ENCODE measurements at regions not wholly inside any gene's neighbourhood (a gene's known extent, or its start where the extent isn't known, plus 50 kb on each side); places are given as distances from the start of the nearest gene placed in this dataset.

DNA sequence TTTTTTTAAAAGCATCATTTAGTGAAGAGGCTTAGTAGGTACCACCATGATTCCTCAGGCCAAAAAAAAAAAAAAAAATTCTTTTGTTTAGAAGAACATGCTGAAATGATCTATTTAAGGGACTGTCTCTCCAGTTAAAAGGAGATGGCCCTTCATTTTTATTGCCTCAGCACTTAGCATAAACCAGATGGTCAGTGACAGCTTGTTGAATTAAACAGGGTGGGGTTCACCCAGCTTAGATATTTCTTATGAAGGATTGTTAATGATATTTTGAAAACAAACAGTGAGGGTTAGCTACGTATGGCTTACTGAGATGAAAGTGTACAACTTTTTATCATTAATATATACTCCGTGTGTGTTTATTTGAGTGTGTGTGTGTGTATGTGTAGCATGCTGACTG, 203.7 kb downstream of the FAM181B start:
- TF ChIP-seq TAF1 (IDR thresholded peaks at IDR 0.05; ENCODE audit: low read depth) (no peak), CREB1 (IDR thresholded peaks at IDR 0.05; ENCODE audit: low read depth) (no peak), RAD21 (IDR thresholded peaks at IDR 0.05; ENCODE audit: low read depth) (no peak), EGR1 (IDR thresholded peaks at IDR 0.05) (no peak), CEBPB (IDR thresholded peaks at IDR 0.05) (no peak), YY1 (IDR thresholded peaks at IDR 0.05; ENCODE audit: low read depth) (no peak), TEAD4 (IDR thresholded peaks at IDR 0.05) (no peak), TCF12 (IDR thresholded peaks at IDR 0.05; ENCODE audit: low read depth) (no peak)

DNA sequence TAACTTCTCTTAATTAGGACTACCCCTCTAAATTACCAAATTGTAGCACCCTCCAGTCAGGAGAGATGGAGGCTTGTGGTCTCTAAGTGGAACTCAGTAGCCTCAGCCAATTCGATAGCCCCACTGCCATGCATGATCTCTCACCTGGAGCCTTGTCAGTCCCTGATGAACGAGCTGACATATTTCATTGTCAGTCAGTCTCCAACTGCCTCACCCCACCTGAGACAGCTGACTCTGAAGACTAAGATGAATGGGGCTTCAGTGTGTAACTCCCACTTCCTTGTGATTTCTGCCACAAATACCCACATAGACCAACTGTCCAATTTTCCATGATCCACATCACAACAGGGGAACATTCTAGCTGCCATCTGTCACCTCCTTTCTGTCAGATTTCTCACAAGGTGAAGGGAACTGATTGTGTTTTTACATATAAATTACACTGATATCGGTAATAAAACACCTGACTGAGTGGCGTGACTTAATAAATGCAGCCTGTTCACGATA, 206.5 kb downstream of the FAM181B start:
- no peak for TF ChIP-seq ZBTB7A (IDR thresholded peaks at IDR 0.05; ENCODE audit: low read depth)
- TF ChIP-seq FOXM1 (IDR thresholded peaks at IDR 0.05; ENCODE audit: borderline replicate concordance, low read depth), result no peak
- no peak for TF ChIP-seq CEBPB (IDR thresholded peaks at IDR 0.05)
- no peak for TF ChIP-seq TAF1 (IDR thresholded peaks at IDR 0.05; ENCODE audit: low read depth)
- TF ChIP-seq YY1 (IDR thresholded peaks at IDR 0.05; ENCODE audit: low read depth), result no peak

DNA sequence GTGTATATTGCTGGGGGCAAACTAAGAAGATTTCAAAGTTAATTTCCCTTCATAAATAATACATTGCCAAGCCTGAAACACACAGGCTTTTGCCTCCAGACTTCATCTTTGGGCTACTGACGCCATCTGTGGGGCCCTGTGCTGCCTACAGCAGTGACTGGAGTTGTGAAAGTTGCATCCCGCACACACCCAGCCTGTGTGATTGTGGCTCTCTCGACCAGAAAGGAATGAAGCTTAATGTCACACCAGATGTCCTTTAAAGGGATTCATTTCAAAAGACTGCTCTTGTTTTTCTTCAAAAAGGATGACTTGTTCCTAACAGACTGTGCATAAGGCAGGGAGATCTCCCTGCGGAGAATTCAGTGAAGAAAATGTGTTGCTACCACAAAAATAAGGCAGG, 210.5 kb downstream of the FAM181B start:
- TF ChIP-seq ZBTB7A (IDR thresholded peaks at IDR 0.05; ENCODE audit: low read depth) (no peak), EP300 (IDR thresholded peaks at IDR 0.05; ENCODE audit: borderline replicate concordance) (no peak), FOXM1 (IDR thresholded peaks at IDR 0.05; ENCODE audit: borderline replicate concordance, low read depth) (no peak), YY1 (IDR thresholded peaks at IDR 0.05; ENCODE audit: low read depth) (no peak), CEBPB (IDR thresholded peaks at IDR 0.05) (no peak)
- TF ChIP-seq, protein P1, sequence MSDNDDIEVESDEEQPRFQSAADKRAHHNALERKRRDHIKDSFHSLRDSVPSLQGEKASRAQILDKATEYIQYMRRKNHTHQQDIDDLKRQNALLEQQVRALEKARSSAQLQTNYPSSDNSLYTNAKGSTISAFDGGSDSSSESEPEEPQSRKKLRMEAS (IDR thresholded peaks at IDR 0.05), result no peak
- TF ChIP-seq, protein P2, sequence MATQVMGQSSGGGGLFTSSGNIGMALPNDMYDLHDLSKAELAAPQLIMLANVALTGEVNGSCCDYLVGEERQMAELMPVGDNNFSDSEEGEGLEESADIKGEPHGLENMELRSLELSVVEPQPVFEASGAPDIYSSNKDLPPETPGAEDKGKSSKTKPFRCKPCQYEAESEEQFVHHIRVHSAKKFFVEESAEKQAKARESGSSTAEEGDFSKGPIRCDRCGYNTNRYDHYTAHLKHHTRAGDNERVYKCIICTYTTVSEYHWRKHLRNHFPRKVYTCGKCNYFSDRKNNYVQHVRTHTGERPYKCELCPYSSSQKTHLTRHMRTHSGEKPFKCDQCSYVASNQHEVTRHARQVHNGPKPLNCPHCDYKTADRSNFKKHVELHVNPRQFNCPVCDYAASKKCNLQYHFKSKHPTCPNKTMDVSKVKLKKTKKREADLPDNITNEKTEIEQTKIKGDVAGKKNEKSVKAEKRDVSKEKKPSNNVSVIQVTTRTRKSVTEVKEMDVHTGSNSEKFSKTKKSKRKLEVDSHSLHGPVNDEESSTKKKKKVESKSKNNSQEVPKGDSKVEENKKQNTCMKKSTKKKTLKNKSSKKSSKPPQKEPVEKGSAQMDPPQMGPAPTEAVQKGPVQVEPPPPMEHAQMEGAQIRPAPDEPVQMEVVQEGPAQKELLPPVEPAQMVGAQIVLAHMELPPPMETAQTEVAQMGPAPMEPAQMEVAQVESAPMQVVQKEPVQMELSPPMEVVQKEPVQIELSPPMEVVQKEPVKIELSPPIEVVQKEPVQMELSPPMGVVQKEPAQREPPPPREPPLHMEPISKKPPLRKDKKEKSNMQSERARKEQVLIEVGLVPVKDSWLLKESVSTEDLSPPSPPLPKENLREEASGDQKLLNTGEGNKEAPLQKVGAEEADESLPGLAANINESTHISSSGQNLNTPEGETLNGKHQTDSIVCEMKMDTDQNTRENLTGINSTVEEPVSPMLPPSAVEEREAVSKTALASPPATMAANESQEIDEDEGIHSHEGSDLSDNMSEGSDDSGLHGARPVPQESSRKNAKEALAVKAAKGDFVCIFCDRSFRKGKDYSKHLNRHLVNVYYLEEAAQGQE (IDR thresholded peaks at IDR 0.05; ENCODE audit: low read depth), result no peak

DNA sequence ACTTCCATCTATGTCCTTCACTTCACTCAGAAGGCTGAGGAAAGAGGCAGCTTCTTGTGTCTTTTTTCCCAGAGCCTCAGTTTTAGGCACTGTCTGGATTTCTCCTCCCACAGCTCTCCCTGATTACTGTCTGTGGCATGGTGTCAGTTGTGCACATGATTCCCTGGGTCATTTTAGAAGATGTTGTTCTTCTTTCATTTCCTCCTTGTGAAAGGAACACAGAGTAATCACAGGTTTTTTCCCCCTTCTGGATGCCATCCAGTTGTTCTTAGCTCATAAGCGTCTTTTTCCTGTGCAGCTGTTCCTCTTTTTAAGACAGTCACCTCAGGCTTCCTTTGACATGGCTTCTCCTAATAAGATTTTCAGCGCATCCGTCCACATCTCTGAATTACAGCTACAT, 212.2 kb downstream of the FAM181B start:
- TF ChIP-seq TAF1 (IDR thresholded peaks at IDR 0.05; ENCODE audit: low read depth) (no peak), RAD21 (IDR thresholded peaks at IDR 0.05; ENCODE audit: low read depth) (no peak), ZBTB7A (IDR thresholded peaks at IDR 0.05; ENCODE audit: low read depth) (no peak)

DNA sequence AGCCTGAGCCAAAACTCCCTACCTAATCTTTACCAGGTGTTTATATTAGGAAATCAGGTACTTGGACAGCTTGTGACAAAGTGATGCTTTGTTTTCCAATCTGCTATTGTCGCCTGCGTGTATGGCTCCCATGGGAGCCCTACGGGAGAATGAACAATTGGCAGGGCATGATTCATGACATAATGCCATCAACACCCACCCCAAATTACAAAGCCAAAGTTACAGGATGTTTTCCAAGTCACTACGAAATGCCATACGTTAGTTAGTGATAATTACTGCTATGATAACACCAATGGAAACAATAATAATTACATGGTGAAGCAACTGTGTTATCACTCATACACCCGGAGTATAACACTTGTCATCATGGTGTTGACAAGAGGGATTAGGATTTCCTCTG, 226.4 kb downstream of the FAM181B start:
- TF ChIP-seq CEBPB (IDR thresholded peaks at IDR 0.05) (no peak), TAF1 (IDR thresholded peaks at IDR 0.05; ENCODE audit: low read depth) (no peak), FOXM1 (IDR thresholded peaks at IDR 0.05; ENCODE audit: borderline replicate concordance, low read depth) (no peak), CREB1 (IDR thresholded peaks at IDR 0.05; ENCODE audit: low read depth) (no peak), ZBTB7A (IDR thresholded peaks at IDR 0.05; ENCODE audit: low read depth) (no peak)

DNA sequence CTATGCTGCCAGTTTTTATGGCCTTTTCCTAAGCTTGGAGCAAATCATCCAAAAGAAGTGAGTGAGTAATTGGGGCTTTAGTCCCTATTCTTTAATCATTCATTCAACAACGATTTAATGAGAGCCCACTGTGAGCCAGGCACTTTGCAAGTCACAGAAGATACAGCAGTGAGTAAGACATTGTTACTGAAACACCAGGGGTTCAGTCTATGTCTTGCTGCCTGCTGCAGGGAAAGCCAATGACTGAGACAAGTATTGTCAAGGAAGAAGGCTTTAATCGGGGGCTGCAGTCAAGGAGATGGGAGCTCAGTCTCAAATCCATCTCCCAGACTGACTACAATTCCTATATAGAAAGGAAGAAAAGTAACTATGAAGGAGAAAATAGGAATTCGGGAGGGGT, 228.3 kb downstream of the FAM181B start:
- TF ChIP-seq EGR1 (IDR thresholded peaks at IDR 0.05), result no peak
- TF ChIP-seq EP300 (IDR thresholded peaks at IDR 0.05; ENCODE audit: borderline replicate concordance), result no peak
- no peak for TF ChIP-seq TCF12 (IDR thresholded peaks at IDR 0.05; ENCODE audit: low read depth)
- no peak for TF ChIP-seq YY1 (IDR thresholded peaks at IDR 0.05; ENCODE audit: low read depth)
- TF ChIP-seq ZBTB7A (IDR thresholded peaks at IDR 0.05; ENCODE audit: low read depth), result no peak
- no peak for TF ChIP-seq NFIC (IDR thresholded peaks at IDR 0.05)
- no peak for TF ChIP-seq TAF1 (IDR thresholded peaks at IDR 0.05; ENCODE audit: low read depth)
- TF ChIP-seq RAD21 (IDR thresholded peaks at IDR 0.05; ENCODE audit: low read depth), result no peak
- no peak for TF ChIP-seq FOXM1 (IDR thresholded peaks at IDR 0.05; ENCODE audit: borderline replicate concordance, low read depth)
- TF ChIP-seq, protein P1 (IDR thresholded peaks at IDR 0.05), result no peak
- no peak for TF ChIP-seq CREB1 (IDR thresholded peaks at IDR 0.05; ENCODE audit: low read depth)
- no peak for TF ChIP-seq CEBPB (IDR thresholded peaks at IDR 0.05)
- TF ChIP-seq, protein P3, sequence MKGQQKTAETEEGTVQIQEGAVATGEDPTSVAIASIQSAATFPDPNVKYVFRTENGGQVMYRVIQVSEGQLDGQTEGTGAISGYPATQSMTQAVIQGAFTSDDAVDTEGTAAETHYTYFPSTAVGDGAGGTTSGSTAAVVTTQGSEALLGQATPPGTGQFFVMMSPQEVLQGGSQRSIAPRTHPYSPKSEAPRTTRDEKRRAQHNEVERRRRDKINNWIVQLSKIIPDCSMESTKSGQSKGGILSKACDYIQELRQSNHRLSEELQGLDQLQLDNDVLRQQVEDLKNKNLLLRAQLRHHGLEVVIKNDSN (IDR thresholded peaks at IDR 0.05), result no peak

DNA sequence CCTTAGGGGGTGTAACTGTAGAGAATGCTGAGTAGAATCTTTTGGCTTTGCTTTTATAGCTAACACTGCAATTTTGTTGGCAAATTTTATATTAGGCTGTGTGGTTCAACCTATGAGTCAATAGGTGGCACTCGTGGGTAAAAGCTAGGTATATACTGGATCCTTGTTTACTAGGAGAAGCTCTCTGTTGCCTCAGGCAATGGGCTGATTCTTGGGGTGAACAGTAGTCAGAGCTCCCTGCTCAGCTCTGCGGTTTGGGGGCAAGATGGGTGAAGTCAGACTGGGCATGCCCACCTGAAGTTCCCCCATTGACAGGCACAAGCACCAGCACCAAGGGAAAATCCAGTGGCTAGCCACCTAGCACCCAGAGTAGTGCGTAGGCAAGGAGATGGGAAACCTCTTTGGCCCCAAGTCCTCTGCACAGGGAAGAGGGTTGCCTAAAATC, 238.7 kb downstream of the FAM181B start:
- TF ChIP-seq CREB1 (IDR thresholded peaks at IDR 0.05; ENCODE audit: low read depth), result no peak
- no peak for TF ChIP-seq TCF12 (IDR thresholded peaks at IDR 0.05; ENCODE audit: low read depth)
- no peak for TF ChIP-seq TEAD4 (IDR thresholded peaks at IDR 0.05)
- TF ChIP-seq RAD21 (IDR thresholded peaks at IDR 0.05; ENCODE audit: low read depth), result peak; percentile 15; the same call in 1 of the 2 replicates
- TF ChIP-seq, protein P2 (IDR thresholded peaks at IDR 0.05; ENCODE audit: low read depth), result no peak
- TF ChIP-seq TAF1 (IDR thresholded peaks at IDR 0.05; ENCODE audit: low read depth), result no peak
- no peak for TF ChIP-seq YY1 (IDR thresholded peaks at IDR 0.05; ENCODE audit: low read depth)
- no peak for TF ChIP-seq EP300 (IDR thresholded peaks at IDR 0.05; ENCODE audit: borderline replicate concordance)
- TF ChIP-seq, protein P3 (IDR thresholded peaks at IDR 0.05), result no peak

All from Ishikawa (cell line).